Upper lobe of left lung (tissue), 4 donors: ENCODE measurements at regions not wholly inside any gene's neighbourhood (a gene's known extent, or its start where the extent isn't known, plus 50 kb on each side); places are given as distances from the start of the nearest gene placed in this dataset.

ENCODE experiments used
- EP300 ChIP-seq, 4 donors: sonication (generic); formaldehyde crosslinking; IDR thresholded peaks; one replicate each; pipeline ENCODE4 v1.5.1; 2017; ENCODE audit warnings: antibody characterized with exemption in 4 of 4, control low read depth in 2 of 4
- POLR2A ChIP-seq, 4 donors: fragments of 450-650 bp; IDR thresholded peaks; one replicate each; pipeline ENCODE4 v1.5.1; 2016 to 2017; ENCODE audit warnings: antibody characterized with exemption in 4 of 4, mild to moderate bottlenecking in 2 of 4
- POLR2AphosphoS5 ChIP-seq, 2 donors: sonication (generic); formaldehyde crosslinking; IDR thresholded peaks; one replicate each; pipeline ENCODE4 v1.5.1; 2017; ENCODE audit warnings: antibody characterized with exemption in 2 of 2
- TF ChIP-seq, protein P1 (sequence below), 6 experiments: fragments of 450-650 bp in 4 of 6; fragments of 200-600 bp in 2 of 6; sonication (generic) in 2 of 6; IDR thresholded peaks; one replicate each; pipeline ENCODE4 v1.5.1; 2016 to 2019; ENCODE audit warnings: antibody characterized with exemption in 6 of 6

DNA sequence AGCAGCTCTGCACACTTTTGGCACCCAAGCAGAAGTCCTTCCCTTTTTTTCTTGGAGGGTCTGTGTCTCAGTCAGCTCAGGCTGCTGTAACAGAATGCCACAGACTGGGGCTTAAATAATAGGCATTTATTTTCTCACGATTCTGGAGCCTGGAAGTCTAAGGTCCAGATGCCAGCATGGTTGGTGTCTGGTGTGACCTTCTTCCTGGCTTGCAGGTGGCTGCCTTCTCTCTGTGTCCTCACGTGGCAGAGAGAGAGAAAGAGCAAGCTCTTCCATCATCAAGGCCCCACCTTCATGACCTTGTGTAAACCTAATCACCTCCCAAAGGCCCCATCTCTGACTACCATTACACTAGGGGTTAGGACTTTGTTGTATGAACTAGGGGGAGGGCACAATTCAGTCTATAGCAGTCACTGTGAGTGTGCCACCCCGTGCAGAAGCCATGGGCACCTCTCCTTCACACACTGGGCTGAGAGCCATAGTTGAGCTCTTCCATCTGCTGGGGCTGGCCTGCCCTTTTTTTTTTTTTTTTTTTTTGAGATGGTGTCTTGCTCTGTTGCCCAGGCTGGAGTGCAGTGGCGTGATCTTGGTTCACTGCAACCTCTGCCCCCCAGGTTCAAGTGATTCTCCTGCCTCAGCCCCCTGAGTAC lies 80.3 kb downstream of the OAT start:
- TF ChIP-seq, protein P1, sequence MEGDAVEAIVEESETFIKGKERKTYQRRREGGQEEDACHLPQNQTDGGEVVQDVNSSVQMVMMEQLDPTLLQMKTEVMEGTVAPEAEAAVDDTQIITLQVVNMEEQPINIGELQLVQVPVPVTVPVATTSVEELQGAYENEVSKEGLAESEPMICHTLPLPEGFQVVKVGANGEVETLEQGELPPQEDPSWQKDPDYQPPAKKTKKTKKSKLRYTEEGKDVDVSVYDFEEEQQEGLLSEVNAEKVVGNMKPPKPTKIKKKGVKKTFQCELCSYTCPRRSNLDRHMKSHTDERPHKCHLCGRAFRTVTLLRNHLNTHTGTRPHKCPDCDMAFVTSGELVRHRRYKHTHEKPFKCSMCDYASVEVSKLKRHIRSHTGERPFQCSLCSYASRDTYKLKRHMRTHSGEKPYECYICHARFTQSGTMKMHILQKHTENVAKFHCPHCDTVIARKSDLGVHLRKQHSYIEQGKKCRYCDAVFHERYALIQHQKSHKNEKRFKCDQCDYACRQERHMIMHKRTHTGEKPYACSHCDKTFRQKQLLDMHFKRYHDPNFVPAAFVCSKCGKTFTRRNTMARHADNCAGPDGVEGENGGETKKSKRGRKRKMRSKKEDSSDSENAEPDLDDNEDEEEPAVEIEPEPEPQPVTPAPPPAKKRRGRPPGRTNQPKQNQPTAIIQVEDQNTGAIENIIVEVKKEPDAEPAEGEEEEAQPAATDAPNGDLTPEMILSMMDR (IDR thresholded peaks at IDR 0.05): no peak
- TF ChIP-seq POLR2A (IDR thresholded peaks at IDR 0.05): no peak
- TF ChIP-seq EP300 (IDR thresholded peaks at IDR 0.05): no peak
- TF ChIP-seq POLR2AphosphoS5 (IDR thresholded peaks at IDR 0.05): no peak
